GM21367 (cell line): ENCODE measurements at regions not wholly inside any gene's neighbourhood (a gene's known extent, or its start where the extent isn't known, plus 50 kb on each side); places are given as distances from the start of the nearest gene placed in this dataset.

ENCODE experiments used
- ATAC-seq: cut with Tn5 transposase; IDR thresholded peaks from one replicate; pipeline ENCODE4 v1.9.1; 2021; ENCODE audit not compliant: unreplicated experiment

GRCh38 chr2:14358339-14358738 is 274.2 kb upstream of the LRATD1 start:
- no peak for ATAC-seq

- no peak for ATAC-seq
Observed at GRCh38 chr2:14358774-14359173, 273.7 kb upstream of the LRATD1 start.

- ATAC-seq, result no peak
Observed at GRCh38 chr2:14363137-14363536, 269.4 kb upstream of the LRATD1 start.

- no peak for ATAC-seq
Observed at GRCh38 chr2:14363976-14364375, 268.5 kb upstream of the LRATD1 start.

GRCh38 chr2:14364471-14364870 is 268.0 kb upstream of the LRATD1 start:
- no peak for ATAC-seq

- ATAC-seq, result no peak
Observed at GRCh38 chr2:14385043-14385442, 247.5 kb upstream of the LRATD1 start.

- ATAC-seq, result no peak
Observed at GRCh38 chr2:14387332-14387731, 245.2 kb upstream of the LRATD1 start.

GRCh38 chr2:14388724-14389123 is 243.8 kb upstream of the LRATD1 start:
- no peak for ATAC-seq

GRCh38 chr2:14396533-14397083 is 235.9 kb upstream of the LRATD1 start:
- no peak for ATAC-seq

- no peak for ATAC-seq
Observed at GRCh38 chr2:14398641-14399040, 233.9 kb upstream of the LRATD1 start.

- no peak for ATAC-seq
Observed at GRCh38 chr2:14401873-14402272, 230.6 kb upstream of the LRATD1 start.

- no peak for ATAC-seq
Observed at GRCh38 chr2:14408695-14409094, 223.8 kb upstream of the LRATD1 start.

- ATAC-seq, result no peak
Observed at GRCh38 chr2:14417551-14417950, 215.0 kb upstream of the LRATD1 start.

GRCh38 chr2:14418115-14418514 is 214.4 kb upstream of the LRATD1 start:
- ATAC-seq, result no peak

GRCh38 chr2:14420851-14421250 is 211.7 kb upstream of the LRATD1 start:
- no peak for ATAC-seq

- no peak for ATAC-seq
Observed at GRCh38 chr2:14422426-14422825, 210.1 kb upstream of the LRATD1 start.

GRCh38 chr2:14423145-14423906 is 209.2 kb upstream of the LRATD1 start:
- no peak for ATAC-seq

- ATAC-seq, result no peak
Observed at GRCh38 chr2:14424478-14425390, 207.8 kb upstream of the LRATD1 start.

- no peak for ATAC-seq
Observed at GRCh38 chr2:14425869-14426268, 206.6 kb upstream of the LRATD1 start.

GRCh38 chr2:14428056-14428455 is 204.5 kb upstream of the LRATD1 start:
- no peak for ATAC-seq

- no peak for ATAC-seq
Observed at GRCh38 chr2:14433946-14434495, 198.5 kb upstream of the LRATD1 start.

GRCh38 chr2:14445670-14446069 is 186.8 kb upstream of the LRATD1 start:
- no peak for ATAC-seq
